Astrocyte (in vitro differentiated cells and primary cell): ENCODE measurements at regions not wholly inside any gene's neighbourhood (a gene's known extent, or its start where the extent isn't known, plus 50 kb on each side); places are given as distances from the start of the nearest gene placed in this dataset.

ENCODE experiments used
- DNase-seq: peaks from one replicate; pipeline ENCODE4 v3.0.0-alpha.2; 2010; ENCODE audit warnings: low read depth
- FAIRE-seq: peaks from 2 replicates; lab custom pipeline; 2011; peaks lifted over from hg19 to GRCh38; lab: Jason Lieb, UNC
- H2AFZ ChIP-seq: 2 replicates; pipeline ENCODE4 v1.6.0; 2012; ENCODE audit warnings: low read depth, low read length, inconsistent platforms
- H3K27ac ChIP-seq: 2 replicates; pipeline ENCODE4 v1.5.1; 2011; ENCODE audit warnings: low read depth, low read length, inconsistent platforms
- H3K27me3 ChIP-seq: 2 replicates; pipeline ENCODE4 v1.6.0; 2011; ENCODE audit warnings: low read length, inconsistent platforms; ENCODE audit not compliant: insufficient read depth
- H3K36me3 ChIP-seq: 2 replicates; pipeline ENCODE4 v1.5.1; 2011; ENCODE audit warnings: low read length, inconsistent platforms; ENCODE audit not compliant: insufficient read depth
- H3K4me1 ChIP-seq: 2 replicates; pipeline ENCODE4 v1.5.1; 2011; ENCODE audit warnings: low read length, inconsistent platforms; ENCODE audit not compliant: insufficient read depth
- H3K4me2 ChIP-seq: 2 replicates; pipeline ENCODE4 v1.6.0; 2012; ENCODE audit warnings: low read length, inconsistent platforms
- H3K4me3 ChIP-seq: 2 replicates; pipeline ENCODE4 v1.5.1; 2011; ENCODE audit warnings: low read depth, mild to moderate bottlenecking, low read length, inconsistent platforms; ENCODE audit not compliant: insufficient read depth
- H3K79me2 ChIP-seq: 2 replicates; pipeline ENCODE4 v1.6.0; 2012; ENCODE audit warnings: mild to moderate bottlenecking, low read length, inconsistent platforms; ENCODE audit not compliant: insufficient read depth
- H3K9ac ChIP-seq: 2 replicates; pipeline ENCODE4 v1.6.0; 2012; ENCODE audit warnings: mild to moderate bottlenecking, low read length, inconsistent platforms
- H3K9me3 ChIP-seq: 2 replicates; pipeline ENCODE4 v1.5.1; 2012; ENCODE audit warnings: low read depth, mild to moderate bottlenecking, low read length, inconsistent platforms; ENCODE audit not compliant: insufficient read depth
- H4K20me1 ChIP-seq: 2 replicates; pipeline ENCODE4 v1.6.0; 2012; ENCODE audit warnings: low read length, inconsistent platforms; ENCODE audit not compliant: insufficient read depth
- H3K27ac Mint-ChIP-seq: one replicate; pipeline ENCODE4 v1.8.0; 2021; ENCODE audit warnings: mild to moderate bottlenecking, mixed read lengths; ENCODE audit not compliant: unreplicated experiment
- H3K27me3 Mint-ChIP-seq: one replicate; pipeline ENCODE4 v1.8.0; 2021; ENCODE audit warnings: low read depth, mixed read lengths; ENCODE audit not compliant: unreplicated experiment
- H3K36me3 Mint-ChIP-seq: one replicate; pipeline ENCODE4 v1.8.0; 2021; ENCODE audit warnings: low read depth, mixed read lengths; ENCODE audit not compliant: unreplicated experiment
- H3K4me1 Mint-ChIP-seq: one replicate; pipeline ENCODE4 v1.8.0; 2021; ENCODE audit warnings: low read depth, mixed read lengths; ENCODE audit not compliant: unreplicated experiment
- H3K4me3 Mint-ChIP-seq: one replicate; pipeline ENCODE4 v1.8.0; 2021; ENCODE audit warnings: mild to moderate bottlenecking, moderate library complexity, mixed read lengths; ENCODE audit not compliant: unreplicated experiment
- H3K9me3 Mint-ChIP-seq: one replicate; pipeline ENCODE4 v1.8.0; 2021; ENCODE audit warnings: mild to moderate bottlenecking, mixed read lengths; ENCODE audit not compliant: unreplicated experiment
- EZH2 ChIP-seq: IDR thresholded peaks from 2 replicates; pipeline ENCODE4 v1.6.1; 2012; ENCODE audit warnings: mild to moderate bottlenecking, low read length, inconsistent platforms; ENCODE audit not compliant: insufficient read depth
- TF ChIP-seq, protein P1 (sequence below): IDR thresholded peaks from 2 replicates; pipeline ENCODE4 v1.5.1; 2011; ENCODE audit warnings: low read depth, mild to moderate bottlenecking, inconsistent platforms, low read length, moderate library complexity; ENCODE audit not compliant: insufficient read depth

DNA sequence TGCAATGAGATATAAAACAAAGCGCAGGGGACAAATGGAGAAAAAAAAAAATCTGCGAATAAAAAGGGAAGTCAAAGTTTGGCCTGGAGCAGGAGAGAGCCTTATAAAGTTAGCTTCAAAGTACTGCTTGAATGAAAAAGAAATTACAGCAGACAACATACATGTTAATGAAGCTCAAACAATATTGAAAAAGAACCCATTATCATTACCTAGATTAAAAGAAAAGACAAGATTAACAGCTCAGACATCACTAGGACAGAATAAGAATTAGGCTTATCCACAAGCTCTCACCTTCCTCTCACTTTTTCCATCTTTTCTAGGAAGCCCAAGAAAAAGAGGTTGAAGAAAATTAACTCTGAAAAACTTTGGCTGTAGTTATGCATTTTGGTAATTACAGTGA lies 503.5 kb downstream of the ETNK1 start:
- Mint-ChIP-seq H3K4me1 (no peaks in the 10 kb centered on the region), H3K9me3 (no peaks in the 10 kb centered on the region), H3K4me3 (no peak overlapping the region), H3K27me3 (no peaks in the 10 kb centered on the region), H3K36me3 (no peaks in the 10 kb centered on the region), H3K27ac (no peak overlapping the region)
- Histone ChIP-seq H4K20me1 (no peaks in the 10 kb centered on the region), H2AFZ (no peak overlapping the region), H3K4me3 (no peak overlapping the region), H3K4me1 (no peaks in the 10 kb centered on the region), H3K27me3 (no peaks in the 10 kb centered on the region), H3K36me3 (no peaks in the 10 kb centered on the region), H3K4me2 (no peak overlapping the region), H3K9ac (no peak overlapping the region), H3K79me2 (no peaks in the 10 kb centered on the region), H3K9me3 (no peaks in the 10 kb centered on the region), H3K27ac (no peak overlapping the region)
- FAIRE-seq, result no peak
- no peak for DNase-seq
- TF ChIP-seq EZH2, result no peak
- TF ChIP-seq, protein P1, sequence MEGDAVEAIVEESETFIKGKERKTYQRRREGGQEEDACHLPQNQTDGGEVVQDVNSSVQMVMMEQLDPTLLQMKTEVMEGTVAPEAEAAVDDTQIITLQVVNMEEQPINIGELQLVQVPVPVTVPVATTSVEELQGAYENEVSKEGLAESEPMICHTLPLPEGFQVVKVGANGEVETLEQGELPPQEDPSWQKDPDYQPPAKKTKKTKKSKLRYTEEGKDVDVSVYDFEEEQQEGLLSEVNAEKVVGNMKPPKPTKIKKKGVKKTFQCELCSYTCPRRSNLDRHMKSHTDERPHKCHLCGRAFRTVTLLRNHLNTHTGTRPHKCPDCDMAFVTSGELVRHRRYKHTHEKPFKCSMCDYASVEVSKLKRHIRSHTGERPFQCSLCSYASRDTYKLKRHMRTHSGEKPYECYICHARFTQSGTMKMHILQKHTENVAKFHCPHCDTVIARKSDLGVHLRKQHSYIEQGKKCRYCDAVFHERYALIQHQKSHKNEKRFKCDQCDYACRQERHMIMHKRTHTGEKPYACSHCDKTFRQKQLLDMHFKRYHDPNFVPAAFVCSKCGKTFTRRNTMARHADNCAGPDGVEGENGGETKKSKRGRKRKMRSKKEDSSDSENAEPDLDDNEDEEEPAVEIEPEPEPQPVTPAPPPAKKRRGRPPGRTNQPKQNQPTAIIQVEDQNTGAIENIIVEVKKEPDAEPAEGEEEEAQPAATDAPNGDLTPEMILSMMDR, result no peak

DNA sequence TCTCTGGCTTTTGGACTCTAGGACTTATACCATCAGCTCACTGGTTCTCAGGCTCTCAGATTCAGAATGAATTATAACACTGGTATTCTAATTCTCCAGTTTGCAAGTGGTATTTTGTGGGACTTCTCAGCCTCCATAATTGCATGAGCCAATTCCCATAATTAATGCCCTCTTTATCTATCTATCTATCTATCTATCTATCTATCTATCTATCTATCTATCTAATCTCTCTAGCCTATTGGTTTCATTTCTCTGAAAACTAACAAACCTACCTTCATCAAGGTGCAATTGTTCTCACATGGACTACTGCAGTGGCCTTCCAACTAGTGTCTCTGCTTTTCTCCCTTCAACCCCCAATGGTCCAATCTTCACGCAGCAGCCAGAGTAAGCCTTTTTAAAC lies 507.4 kb downstream of the ETNK1 start:
- TF ChIP-seq, protein P1, result no peak
- no peak for TF ChIP-seq EZH2
- Mint-ChIP-seq H3K9me3 (no peaks in the 10 kb centered on the region), H3K4me1 (no peaks in the 10 kb centered on the region), H3K4me3 (no peak overlapping the region), H3K36me3 (no peaks in the 10 kb centered on the region), H3K27ac (no peak overlapping the region), H3K27me3 (no peaks in the 10 kb centered on the region)
- H2AFZ ChIP-seq, result no peak overlapping the region
- DNase-seq, result no peak
- H3K9me3 ChIP-seq, result no peaks in the 10 kb centered on the region
- no peaks in the 10 kb centered on the region for H3K79me2 ChIP-seq
- no peak overlapping the region for H3K9ac ChIP-seq
- no peaks in the 10 kb centered on the region for H4K20me1 ChIP-seq
- no peak overlapping the region for H3K27ac ChIP-seq
- no peaks in the 10 kb centered on the region for H3K4me1 ChIP-seq
- H3K4me3 ChIP-seq, result no peak overlapping the region
- H3K4me2 ChIP-seq, result no peak overlapping the region
- FAIRE-seq, result no peak
- no peaks in the 10 kb centered on the region for H3K36me3 ChIP-seq
- H3K27me3 ChIP-seq, result peaks cover 2% of the 10 kb centered on the region

DNA sequence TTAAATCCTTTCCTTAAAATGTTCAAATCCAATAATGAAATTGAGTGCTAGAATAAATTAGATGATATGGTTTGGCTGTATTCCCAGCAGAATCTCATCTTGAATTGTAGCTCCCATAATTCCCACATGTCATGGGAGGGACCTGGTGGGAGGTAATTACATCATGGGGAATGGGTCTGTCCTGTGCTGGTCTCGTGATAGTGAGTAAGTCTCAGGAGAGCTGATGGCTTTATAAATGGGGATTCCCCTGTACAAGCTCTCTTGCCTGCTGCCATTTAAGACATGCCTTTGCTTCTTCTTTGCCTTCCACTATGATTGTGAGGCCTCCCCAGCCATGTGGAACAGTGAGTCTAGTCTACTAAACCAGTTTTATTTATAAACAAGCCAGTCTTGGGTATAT lies 508.5 kb downstream of the ETNK1 start:
- no peak overlapping the region for H3K9ac ChIP-seq
- FAIRE-seq, result no peak
- no peak overlapping the region for H3K27ac Mint-ChIP-seq
- no peak overlapping the region for H3K4me3 ChIP-seq
- H3K36me3 Mint-ChIP-seq, result no peaks in the 10 kb centered on the region
- no peak for DNase-seq
- peaks cover 2% of the 10 kb centered on the region for H3K27me3 ChIP-seq
- no peak overlapping the region for H3K27ac ChIP-seq
- H2AFZ ChIP-seq, result no peak overlapping the region
- H3K9me3 Mint-ChIP-seq, result no peaks in the 10 kb centered on the region
- H3K4me1 ChIP-seq, result no peaks in the 10 kb centered on the region
- H3K27me3 Mint-ChIP-seq, result no peaks in the 10 kb centered on the region
- H3K9me3 ChIP-seq, result no peaks in the 10 kb centered on the region
- H3K79me2 ChIP-seq, result no peaks in the 10 kb centered on the region
- no peaks in the 10 kb centered on the region for H3K4me1 Mint-ChIP-seq
- no peaks in the 10 kb centered on the region for H4K20me1 ChIP-seq
- TF ChIP-seq, protein P1, result no peak
- no peak for TF ChIP-seq EZH2
- H3K4me3 Mint-ChIP-seq, result no peak overlapping the region
- H3K4me2 ChIP-seq, result no peak overlapping the region
- H3K36me3 ChIP-seq, result no peaks in the 10 kb centered on the region
